IPS-NIHi7 (cell line): ENCODE measurements at regions not wholly inside any gene's neighbourhood (a gene's known extent, or its start where the extent isn't known, plus 50 kb on each side); places are given as distances from the start of the nearest gene placed in this dataset.
"Not testable (repeated sequence)": the region's sequence is repeated elsewhere in the genome, so short reads cannot be mapped to it uniquely, and the experiment has no call there.

Source experiments
- DNase-seq: peaks from one replicate; pipeline ENCODE4 v3.0.0; 2012; ENCODE audit warnings: mixed read lengths; ENCODE audit errors: extremely low spot score

DNA sequence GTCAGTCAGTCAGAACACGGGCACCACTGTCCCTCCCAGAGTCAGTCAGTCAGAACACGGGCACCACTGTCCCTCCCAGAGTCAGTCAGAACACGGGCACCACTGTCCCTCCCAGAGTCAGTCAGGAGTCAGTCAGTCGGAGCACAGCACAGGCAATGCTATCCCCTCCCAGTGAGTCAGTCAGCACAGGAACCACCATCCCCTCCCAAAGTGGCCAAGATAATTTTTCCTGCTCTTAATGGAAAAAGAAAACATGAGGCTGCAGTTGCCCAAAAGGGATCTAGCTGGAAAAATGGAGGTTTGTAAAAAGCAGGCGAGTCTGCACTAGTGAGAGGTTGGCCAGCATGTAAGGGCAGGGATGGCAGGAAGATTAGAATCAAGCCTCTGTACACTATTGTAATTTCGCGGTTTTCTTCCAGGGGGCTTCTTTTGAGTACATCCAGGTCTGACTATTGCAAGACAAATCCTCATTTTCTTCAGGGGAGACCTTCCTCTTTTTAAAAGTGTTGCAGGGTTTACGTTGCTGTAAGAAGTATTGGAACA is 213.8 kb downstream of the SIPA1L2 start:
- DNase-seq: no peak

DNA sequence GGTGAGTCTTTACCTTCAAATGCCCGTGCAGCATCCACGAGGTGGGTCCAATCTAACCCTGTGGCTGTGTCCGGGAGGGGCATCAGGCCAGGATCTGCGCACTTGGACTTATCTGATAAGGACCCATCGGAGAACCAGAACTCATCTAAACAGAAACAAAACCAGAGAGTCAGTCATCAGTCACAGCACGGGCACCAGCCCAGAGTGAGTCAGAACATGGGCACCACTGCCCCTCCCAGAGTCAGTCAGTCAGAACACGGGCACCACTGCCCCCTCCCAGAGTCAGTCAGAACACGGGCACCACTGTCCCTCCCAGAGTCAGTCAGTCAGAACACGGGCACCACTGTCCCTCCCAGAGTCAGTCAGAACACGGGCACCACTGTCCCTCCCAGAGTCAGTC is 214.5 kb downstream of the SIPA1L2 start:
- not testable (repeated sequence) for DNase-seq

DNA sequence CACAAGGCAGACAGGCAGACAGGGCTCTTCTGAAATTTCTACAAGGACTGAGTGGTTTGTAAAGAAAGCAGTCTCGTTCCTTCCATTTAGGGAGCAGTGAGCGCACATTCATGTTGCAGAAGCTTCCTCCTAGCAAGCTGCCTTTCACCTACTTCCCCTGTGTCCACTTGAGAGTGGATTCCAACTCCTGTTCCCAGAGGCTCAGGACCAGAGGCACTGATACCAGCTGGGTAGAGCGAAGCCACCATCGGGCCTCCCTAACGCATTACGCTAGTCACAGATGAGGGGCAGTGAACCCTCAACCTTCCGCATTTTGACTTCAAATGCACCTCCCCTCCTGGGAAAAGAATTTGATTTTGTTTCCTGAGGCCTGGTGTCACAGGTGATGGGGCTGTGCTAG is 215.8 kb downstream of the SIPA1L2 start:
- no peak for DNase-seq

- no peak for DNase-seq
Measured at GRCh38 chr1:232413674-232414073, 216.3 kb downstream of the SIPA1L2 start.

GRCh38 chr1:232409584-232409983 is 220.3 kb downstream of the SIPA1L2 start:
- DNase-seq: no peak

GRCh38 chr1:232407120-232407519 is 222.8 kb downstream of the SIPA1L2 start:
- DNase-seq: no peak

GRCh38 chr1:232405781-232406180 is 224.2 kb downstream of the SIPA1L2 start:
- DNase-seq: no peak

- DNase-seq: no peak
Measured at GRCh38 chr1:232404981-232405731, 224.8 kb downstream of the SIPA1L2 start.

GRCh38 chr1:232404227-232404626 is 225.7 kb downstream of the SIPA1L2 start:
- no peak for DNase-seq

- no peak for DNase-seq
Measured at GRCh38 chr1:232403017-232403714, 226.8 kb downstream of the SIPA1L2 start.

DNA sequence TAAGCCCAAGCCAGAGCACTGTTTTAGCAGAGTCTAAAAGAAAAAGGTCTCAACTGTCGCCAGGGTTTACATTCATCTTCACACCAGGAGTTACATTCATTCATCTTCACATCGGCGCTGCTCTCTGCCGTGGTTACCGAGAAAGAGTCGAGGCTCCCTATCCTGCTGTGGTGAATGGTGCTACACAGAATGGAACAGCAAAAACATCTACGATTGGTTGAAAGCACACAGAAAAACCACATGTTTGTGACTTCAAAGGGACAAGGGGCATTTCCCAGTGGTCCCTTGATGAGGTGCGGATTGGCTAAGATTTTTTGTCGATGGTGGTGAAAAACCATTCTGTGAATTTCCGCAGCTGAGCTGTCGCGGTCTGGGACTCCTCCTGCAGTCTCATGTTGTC is 231.1 kb downstream of the SIPA1L2 start:
- no peak for DNase-seq

- DNase-seq: no peak
Measured at GRCh38 chr1:232393444-232394146, 236.3 kb downstream of the SIPA1L2 start.

DNA sequence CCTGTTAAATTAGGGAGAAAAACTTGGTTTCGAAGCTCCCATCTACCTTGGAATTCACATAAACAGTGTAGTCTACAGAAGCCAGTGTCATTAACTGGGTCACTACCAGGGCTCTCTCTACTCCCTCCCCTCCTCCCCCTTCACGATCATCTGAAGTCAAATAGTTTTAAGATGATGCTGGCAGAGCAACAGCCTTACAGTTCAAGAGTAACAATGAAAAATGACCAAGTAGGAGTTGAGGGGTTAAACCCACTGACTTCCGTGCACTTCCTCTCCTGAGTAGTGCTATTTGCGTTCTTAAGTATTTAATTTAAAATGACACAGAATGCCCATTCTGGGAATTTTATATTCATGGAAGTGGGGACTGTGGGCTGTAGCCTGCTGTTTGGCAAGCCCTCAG is 236.9 kb downstream of the SIPA1L2 start:
- no peak for DNase-seq

DNA sequence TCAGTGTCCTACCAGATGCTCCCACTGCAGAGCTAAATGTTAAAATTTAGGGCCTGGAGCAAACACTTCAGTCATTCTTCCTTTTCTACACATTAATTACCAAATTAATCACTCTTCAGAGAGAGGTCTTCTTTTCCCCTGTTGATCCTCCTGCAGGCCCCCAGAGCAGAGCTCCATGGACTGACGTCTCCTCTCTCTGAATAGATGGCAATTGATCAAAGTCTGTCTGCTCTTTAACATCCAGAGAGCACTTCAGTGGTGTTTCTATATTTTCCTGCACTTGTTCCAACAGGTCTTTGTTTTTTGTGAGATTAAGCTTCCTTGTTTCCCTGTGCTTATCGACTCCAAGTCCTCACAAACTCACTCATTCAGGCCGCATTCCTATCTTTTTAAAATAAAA is 239.3 kb downstream of the SIPA1L2 start:
- no peak for DNase-seq

GRCh38 chr1:232389744-232390143 is 240.2 kb downstream of the SIPA1L2 start:
- no peak for DNase-seq

DNA sequence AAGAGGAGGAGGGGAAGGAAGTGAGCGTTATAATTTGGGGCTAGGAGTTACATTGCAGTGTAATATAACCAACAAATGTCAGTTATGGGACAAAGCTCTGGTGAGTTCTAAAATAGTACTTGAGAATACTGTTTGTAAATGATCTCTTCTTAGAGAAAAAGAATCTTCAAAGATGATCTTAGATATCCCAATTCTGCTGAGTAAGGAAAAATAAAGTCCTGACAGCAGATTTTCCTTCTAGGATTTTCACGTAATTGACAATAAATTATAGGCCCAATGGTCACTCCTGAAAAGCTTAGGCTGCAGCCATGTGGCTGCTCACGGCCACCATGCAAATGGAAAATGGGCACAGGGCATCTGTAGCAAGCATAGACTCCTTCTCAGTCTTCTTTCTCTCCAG is 241.6 kb downstream of the SIPA1L2 start:
- no peak for DNase-seq

- DNase-seq: no peak
Measured at GRCh38 chr1:232386721-232387510, 243.0 kb downstream of the SIPA1L2 start.

GRCh38 chr1:232386294-232386693 is 243.6 kb downstream of the SIPA1L2 start:
- DNase-seq: no peak

DNA sequence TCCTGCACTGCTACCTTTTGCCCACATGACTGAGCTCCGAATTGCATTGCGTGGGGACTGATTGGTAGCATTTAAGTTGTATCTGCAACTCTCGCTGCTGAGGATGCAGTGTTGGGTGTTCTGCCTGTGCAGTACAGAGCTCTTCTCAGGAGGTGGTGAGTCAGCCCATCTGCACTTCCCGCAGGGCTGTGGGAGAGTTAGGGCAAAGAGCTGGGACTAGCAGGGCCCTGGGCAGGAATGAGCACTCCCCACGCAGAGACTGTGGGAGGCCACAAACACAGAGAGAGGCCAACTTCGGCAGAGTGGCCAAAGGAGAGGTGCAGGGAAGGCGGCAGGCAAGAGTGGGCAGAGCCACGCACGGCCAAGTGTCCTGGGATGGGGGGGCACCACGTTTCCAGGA is 244.7 kb downstream of the SIPA1L2 start:
- no peak for DNase-seq

DNA sequence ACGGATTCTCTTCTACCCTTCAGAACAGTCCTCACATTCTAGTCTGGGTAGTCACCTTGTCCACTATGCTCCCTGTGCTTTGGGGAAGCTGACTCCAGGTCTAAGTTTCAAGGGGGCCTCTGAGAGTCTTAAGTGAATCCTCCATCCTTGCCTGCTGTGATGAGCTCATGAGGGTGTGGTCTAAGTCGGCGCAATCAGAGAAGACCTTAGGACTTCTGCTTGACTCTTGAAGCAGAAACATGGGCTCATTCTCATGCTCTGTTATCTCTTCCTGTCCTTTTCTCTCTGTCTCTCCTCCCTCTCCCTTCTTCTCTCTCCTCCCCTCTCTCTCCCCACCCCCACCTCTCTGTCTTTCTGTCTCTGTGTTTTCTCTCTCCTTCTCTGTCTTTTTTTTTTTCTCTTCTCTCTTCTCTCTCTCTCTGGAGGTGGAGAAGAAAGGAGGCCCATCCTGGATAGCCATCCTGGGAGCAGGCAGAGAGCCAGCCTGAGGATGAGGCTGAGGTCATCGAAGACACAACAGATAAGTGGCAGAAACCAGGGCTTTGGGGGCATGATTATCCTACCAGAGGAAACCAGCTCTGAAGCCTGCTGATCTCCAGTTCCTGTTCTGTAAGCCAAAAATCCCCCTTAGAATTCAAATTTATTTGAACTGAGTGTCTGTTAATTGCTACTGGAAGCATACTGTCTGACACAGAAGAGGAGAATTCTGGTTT is 245.6 kb downstream of the SIPA1L2 start:
- DNase-seq: no peak
